ENCODE measurements at regions not wholly inside any gene's neighbourhood (a gene's known extent, or its start where the extent isn't known, plus 50 kb on each side); places are given as distances from the start of the nearest gene placed in this dataset.

GRCh38 chr5:169450464-169450863 is 133.1 kb upstream of the SPDL1 start:
- TF ChIP-seq CTCF (IDR thresholded peaks at IDR 0.05) (no peak), POLR2AphosphoS5 (IDR thresholded peaks at IDR 0.05) (no peak)

Measured in prostate gland (tissue), 2 donors.